ENCODE measurements at regions not wholly inside any gene's neighbourhood (a gene's known extent, or its start where the extent isn't known, plus 50 kb on each side); places are given as distances from the start of the nearest gene placed in this dataset.

DNA sequence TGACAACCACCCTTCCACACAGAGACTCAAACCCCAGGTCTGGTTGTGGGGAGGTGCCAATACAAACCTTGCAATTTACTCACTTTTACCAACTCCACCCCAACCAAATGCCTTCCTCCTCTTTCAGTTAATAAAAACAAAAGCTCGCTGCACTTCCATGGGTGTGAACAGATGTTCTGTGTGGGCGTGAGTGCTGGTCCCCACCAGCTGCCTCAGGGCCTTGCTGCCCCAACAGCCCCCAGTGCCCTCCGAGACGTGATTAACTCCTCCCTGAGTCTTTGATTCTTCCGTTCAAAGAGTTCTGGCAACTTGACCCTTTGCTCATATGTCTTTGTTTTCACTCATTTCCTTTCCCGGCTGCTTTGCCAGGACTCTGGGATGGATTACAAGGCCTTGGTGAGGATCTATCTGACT is 258.9 kb upstream of the CXCR4 start:
- no peak for DNase-seq (ENCODE audit: low read depth in 4 of 4, low spot score in 1 of 4)

DNA sequence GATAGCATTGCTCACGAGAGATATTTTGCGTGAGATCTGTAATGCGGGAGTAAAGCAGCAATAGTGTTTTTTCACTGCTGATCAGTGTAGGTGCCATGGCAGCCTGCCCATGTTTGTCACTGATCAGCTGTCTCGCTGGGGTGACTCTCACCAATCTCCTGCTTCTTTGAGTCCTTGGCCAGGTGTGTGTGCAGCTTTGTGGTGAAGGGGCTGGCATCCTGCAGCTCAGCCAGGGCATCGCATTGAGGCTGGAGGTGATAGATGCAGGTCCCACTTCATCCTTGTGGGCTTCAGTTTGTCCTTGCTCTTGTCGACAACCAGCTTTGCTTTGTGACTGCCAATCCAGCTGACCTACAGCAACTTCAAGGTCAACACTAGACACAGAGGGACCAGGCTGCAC is 258.3 kb upstream of the CXCR4 start:
- no peak for DNase-seq (ENCODE audit: low read depth in 4 of 4, low spot score in 1 of 4)

DNA sequence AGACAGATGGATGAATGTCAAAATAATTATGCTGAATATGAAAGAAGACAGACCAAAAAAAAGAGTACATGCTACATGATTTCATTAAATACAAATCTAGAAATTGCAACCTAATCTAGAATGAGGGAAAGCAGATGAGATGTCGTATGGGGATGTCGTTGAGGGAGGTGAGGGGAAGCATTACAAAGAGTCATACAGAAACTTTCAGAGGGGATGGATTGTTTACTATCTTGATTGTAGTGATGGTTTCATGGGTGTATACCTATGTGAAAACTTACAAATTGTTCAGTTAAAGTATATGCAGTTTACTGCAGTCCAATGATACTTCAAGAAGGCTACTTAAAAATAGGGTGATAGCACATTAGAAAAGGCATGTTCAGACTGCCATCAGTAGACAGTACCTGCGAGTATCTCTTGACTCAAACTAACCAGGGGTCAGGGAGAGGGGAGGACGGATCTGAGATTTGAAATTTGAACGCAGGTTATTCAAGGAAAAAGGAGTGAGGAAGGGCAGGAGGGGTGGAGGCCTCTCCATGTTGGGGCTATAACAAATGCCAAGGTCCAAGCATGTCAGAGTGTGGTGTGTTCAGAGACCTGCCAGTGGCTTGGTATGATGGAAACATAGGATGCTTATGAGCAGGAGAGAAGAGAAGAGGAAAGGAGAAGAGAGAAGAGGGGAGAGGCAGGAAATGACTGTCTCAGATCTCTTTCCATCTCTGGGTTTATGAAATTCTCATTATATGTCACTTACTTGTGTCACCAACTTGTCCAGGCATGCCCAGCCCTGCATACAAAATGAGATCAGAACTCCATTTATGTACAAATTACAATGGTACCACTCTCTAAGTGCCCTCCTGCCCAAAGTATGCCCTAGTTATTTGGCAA is 257.3 kb upstream of the CXCR4 start:
- no peak for DNase-seq (ENCODE audit: low read depth in 4 of 4, low spot score in 1 of 4)

DNA sequence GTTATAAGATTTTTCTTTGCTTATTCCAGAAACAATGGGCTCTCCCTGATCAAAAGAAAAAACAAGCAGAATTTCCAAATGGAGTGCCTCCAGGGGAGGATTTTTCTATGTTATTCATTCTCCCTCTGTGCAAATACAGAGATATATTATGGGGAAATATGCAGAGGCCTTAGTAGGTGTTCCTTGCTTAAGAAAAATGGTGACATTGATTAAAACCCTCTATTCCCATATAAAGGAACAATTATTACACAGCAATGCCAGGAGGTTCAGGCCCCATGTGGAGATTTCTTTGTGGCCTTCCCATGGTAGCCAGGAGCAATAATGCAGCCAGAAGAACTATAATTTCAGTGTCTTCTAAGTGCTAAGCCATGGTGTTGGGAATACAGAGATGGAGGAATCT is 255.9 kb upstream of the CXCR4 start:
- DNase-seq (ENCODE audit: low read depth in 4 of 4, low spot score in 1 of 4), result no peak

DNA sequence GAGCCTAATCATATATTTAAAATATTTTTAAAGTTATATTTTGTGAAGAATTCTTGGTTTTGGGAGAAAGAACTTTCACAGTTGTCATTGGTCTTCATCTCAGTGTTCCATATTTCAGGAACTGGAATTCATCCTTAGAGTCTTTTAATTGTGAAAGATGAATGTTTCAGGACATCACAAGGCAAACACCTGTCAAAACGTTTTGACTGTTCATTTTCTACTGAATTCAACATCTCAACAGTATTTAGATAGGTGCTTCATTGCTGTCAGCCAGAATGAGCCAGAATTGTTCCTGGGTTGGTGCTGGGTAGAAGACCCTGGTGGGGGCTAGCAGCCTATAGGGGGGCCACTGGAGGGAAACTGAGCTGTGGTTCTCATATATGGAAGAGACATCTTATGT is 255.1 kb upstream of the CXCR4 start:
- no peak for DNase-seq (ENCODE audit: low read depth in 4 of 4, low spot score in 1 of 4)

DNA sequence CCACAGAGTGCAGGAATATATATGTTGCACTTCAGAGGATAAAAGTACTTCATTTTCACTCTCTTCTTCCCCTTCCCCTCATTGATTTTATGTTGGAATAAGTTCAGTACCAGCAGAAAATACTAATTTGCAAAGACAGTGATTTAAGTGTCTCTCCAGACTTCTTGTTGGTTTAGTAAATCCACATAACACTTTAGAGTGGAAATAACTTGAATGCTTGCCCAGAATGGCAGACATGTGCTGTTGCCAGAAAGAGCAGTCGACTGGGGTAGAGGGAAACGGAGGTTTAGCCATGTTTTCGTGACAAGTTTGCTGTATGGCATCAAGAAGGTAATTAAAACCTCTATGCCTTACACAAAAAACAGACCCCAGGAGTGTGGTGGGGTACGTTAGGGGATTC is 246.0 kb upstream of the CXCR4 start:
- DNase-seq (ENCODE audit: low read depth in 4 of 4, low spot score in 1 of 4), result no peak

DNA sequence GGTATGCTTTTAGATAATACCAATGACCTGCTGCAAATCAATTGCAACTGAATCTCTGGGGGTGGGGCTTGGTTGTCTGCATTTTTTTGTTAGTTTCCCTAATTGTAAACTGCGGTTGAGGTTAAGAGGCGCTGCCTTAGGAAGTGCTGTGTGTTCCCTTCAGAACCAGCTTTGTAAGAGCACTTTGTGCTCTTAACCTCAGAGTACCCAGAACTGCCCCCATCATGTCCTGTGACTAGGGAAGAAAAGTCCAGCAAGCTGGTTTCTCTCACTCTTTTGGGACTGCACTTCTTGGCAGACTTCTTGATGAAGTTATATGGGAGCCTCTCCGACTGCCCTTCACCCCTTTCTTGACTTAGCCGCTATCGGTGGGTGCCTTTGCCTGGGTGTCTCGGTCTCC is 245.5 kb upstream of the CXCR4 start:
- no peak for DNase-seq (ENCODE audit: low read depth in 4 of 4, low spot score in 1 of 4)

DNA sequence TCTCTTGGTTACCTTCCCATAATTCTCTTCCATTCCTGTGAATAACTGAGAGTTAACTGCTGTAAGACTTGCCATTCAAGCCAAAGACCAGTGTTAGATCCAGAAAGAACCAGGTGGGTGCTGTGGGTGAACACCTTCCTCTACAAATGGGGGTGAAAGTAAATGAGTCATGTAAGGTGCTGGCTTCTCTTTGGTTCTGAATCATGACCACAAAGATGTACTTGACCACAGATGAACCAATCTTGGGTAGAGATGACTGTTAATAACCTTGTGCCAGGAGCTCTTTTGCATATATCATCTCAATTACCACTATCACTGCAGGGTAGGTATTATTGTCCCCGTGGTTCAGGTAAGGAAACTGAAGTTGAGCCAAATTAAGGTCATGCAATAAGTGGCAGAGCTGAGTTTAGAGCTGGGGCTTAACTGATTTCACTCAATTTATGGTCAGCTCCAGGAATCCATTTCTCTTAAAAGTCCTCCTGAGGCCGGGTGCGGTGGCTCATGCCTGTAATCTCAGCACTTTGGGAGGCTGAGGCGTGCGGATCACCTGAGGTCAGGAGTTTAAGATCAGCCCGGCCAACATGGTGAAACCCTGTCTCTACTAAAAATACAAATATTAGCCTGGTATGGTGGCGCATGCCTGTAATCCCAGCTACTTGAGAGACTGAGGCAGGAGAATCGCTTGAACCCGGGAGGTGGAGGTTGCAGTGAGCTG is 244.9 kb upstream of the CXCR4 start:
- no peak for DNase-seq (ENCODE audit: low read depth in 4 of 4, low spot score in 1 of 4)

DNA sequence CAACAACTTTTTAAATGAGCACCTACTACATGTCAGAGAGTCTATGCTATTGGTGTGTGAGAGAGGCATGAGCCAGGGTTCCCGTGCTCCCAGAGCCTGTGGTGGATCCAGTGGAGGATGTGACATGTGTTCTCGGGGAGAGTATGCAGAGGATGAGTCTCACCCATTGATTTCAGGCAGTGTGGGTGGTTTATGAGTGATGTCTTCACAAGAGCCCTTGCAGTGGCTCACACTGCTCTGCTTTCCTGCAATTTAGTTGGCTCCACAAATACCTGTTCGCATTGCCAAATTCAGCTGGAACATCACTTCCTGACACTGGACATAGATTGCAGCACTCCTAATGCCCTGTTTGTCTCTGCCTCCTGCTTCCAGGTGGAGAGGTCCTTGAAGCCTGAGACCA is 243.6 kb upstream of the CXCR4 start:
- DNase-seq (ENCODE audit: low read depth in 4 of 4, low spot score in 1 of 4), result no peak

DNA sequence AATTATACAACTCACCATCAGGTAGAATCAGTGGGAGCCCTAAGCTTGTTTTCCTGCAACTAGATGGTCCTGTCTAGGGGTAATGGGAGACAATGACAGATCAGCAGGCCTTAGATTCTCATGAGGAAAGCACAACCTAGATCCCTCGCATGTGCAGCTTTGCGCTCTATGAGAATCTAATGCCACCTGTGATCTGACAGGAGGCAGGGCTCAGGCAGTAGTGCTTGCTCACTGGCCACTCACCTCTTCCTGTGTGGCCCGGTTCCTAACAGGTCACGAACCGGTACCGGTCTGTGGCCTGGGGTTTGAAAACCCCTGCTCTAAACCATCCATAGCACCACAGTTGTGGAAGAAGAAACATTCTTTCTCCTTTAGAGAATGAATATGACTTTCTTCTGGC is 242.8 kb upstream of the CXCR4 start:
- no peak for DNase-seq (ENCODE audit: low read depth in 4 of 4, low spot score in 1 of 4)

DNA sequence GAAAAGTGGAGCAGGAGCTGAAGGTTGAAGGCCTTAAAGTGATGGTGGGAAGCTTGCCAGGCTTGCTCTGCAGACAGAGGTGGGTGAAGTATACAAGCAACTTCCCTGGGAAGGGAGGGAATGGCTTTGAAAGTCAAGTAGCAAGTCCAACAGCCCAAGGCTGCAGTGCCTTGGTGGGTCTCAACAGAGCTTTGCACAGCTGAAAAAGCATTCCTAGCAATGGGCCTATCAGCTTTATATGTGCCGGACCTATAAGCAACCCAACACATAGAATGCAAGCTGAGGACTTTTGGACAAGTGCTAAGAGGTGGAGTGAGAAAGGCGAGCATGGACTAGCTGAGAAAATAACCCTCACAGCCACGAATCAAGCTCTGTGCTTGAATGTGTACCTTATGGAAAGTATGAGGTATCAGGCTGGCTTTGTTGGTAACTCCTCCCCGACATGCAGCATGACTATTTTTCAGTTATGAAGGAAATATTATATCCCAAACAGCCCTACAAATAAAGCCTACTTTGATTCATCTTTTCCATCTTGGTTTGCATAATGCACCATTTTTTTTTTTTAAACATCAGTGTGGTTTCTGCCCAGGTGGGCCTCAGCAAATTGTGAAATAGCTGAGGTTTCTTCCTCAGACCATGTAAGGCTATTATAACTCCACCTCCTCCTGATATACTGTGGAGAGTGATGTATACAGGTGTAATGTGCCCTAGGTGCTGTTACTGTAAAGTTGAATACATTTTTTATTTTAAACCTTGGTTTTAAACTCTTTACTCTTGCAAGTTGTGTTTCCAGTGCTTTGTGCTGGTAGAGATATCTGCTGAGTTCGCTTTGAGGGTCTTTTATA is 241.4 kb upstream of the CXCR4 start:
- DNase-seq (ENCODE audit: low read depth in 4 of 4, low spot score in 1 of 4), result no peak

DNA sequence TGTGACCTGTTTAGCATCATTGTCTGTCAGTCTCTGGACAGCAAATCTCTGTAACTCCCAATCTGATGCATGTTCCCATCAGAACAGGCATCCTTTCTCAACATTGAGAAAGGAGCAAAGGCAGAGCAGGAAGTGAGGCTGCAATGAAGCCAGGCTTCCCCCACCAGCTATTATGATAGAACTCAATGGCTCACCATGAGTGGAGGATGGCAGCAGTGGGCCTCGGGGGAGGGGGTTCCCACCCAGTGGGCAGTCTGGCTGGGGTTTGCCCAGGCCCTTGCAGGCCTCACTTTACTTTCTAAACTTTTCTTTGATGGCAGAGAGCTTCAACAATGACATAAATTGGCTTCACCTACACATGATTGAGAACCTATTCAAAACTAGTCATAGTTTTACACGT is 240.6 kb upstream of the CXCR4 start:
- DNase-seq (ENCODE audit: low read depth in 4 of 4, low spot score in 1 of 4), result no peak

DNA sequence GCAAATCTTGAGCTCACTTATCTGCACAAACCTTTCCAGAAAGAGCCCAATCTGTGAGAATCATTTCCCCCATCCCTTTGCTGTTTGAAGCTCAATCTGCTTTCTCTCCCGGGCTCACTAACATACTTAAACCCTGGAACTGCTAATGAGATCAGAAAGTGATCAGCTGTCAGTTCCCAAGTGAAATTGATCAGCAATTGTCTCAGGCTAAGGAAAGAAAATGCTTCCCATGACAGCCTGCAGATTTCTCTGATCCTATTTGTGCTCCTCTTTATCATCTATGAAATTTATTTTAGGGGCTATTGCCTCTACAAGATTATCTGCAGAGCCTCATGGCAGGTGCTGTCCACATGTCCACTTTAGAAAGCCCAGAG is 239.0 kb upstream of the CXCR4 start:
- no peak for DNase-seq (ENCODE audit: low read depth in 4 of 4, low spot score in 1 of 4)

DNA sequence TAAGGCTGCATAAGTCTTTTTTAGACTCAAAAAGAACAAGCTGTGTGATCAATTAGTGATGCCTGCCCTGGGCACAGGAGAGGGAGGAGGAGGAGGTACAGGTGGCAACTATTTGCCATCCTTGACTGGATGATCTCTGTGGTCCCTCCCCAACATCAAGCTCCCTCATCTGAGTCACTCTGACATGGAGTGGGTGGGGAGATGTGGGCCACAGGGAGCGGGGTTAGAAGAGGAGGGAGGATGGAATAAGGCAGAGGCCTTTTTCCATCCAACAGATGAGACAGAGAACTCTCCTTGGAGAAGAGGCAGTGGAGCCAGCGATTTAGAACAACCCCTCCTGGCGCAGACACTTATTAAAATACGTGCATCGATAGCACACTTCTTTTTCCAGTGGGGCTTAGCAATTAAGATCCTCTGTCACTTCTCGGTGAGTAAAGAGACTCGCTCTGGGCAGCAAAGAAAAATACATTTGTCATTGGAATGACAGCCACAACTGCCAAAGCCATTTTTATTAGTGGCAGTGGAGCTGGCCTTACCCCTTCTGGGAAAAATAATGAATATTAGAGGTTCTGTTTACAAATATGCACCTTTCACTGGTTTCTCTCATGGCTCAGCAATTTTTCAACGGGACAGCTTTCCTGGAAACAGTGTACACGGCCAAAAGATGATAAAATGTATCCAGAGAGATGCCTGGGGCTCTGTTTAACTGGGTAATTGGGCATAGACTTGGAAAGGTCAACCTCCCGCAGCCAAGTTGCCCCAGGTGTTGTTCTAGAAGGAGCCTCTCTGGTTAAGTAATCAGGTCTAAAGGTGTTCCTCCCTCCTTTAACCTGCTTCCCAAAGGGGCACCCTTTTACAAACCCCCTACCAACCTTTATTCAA is 238.4 kb upstream of the CXCR4 start:
- no peak for DNase-seq (ENCODE audit: low read depth in 4 of 4, low spot score in 1 of 4)

DNA sequence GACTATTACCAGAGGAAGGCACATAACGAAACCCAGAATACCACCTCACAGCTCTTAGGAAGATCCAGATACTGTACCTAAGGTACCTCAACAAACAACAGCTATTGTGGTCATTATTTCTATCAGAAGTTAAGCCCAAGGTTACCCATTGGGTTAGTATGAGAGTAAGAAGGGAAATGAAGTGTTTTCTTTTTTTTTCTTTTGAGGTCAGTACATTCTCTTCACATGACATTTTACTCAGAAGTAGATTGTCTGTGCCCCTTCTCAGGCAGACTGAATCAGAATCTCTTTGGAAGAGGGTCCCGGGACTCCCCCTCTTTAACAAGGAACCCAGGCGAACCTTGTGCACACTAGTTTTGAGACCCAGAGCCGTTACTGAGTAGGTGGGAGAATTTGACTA is 233.7 kb upstream of the CXCR4 start:
- no peak for DNase-seq (ENCODE audit: low read depth in 4 of 4, low spot score in 1 of 4)

DNA sequence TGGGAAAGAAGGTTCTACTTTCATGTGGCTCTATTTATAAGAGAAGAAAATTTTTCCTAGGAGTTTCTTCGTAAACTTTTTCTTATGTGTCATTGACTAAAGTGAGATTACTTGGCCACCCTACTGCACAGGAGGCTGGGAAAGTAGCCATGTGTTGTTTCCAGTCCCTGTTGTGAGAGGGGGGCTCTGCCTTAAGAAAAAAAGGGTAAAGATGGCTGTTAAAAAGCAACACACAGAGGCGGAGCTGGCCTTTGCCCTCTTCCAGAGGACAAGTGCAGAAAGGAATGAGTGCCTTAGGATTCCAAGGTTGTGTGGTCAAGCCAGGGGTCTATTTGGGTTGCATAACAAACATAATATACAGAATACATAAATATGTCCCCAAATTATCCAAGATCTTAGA is 230.0 kb upstream of the CXCR4 start:
- DNase-seq (ENCODE audit: low read depth in 4 of 4, low spot score in 1 of 4), result no peak

DNA sequence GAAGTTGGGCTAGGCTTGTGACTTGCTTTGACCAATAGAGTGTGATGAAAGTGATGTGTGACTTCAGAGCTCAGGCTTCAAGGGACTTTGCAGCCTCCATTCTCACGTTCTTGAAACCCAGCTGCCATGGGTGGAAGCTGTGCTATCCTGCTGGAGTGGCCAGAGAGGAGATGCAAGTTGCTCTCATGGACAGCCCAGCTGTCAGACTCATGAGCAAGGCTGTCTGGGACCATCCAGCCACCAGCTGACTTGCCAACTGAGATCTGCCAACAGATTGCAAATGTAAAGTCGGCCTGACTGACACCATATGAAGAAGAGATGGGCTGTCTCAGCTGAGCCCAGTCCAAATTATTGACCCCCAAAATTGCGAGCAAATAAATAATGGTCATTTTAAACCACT is 226.4 kb upstream of the CXCR4 start:
- DNase-seq (ENCODE audit: low read depth in 4 of 4, low spot score in 1 of 4), result no peak

DNA sequence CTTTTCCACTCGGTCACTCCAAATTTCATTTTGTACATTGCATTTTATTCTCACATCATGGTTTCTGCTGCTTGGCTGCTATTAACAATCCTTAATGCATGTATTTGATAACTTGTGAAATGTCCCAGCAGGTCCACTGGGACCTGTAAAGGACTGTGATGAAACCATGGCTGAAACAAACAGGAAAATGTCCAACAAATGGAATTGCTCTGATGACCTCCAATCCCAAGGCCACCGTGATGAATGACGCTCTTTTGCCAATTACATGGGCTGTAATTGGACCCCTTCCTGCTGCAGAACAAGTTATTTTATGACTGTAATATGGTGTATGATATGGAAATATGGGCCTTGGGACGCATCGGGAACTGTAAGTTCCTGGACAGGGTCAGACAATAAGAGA is 224.2 kb upstream of the CXCR4 start:
- DNase-seq (ENCODE audit: low read depth in 4 of 4, low spot score in 1 of 4), result no peak

DNA sequence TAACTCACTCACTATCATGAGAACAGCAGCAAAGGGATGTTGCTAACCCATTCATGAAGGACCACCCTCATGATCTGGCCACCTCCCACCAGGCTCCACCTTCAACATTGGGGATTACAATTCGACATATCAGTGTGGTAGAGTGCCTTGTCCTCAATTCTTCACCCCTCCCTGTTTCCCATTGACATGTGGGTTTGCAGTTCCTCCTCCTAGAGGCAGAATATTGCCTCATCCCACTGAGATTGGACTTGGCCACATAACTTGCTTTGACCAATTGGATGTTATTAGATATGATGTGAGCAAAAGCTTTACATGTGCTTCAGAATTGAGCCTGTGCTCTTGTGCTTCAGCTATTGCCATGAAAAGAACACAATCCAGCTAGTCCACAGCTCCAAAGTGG is 217.0 kb upstream of the CXCR4 start:
- no peak for DNase-seq (ENCODE audit: low read depth in 4 of 4, low spot score in 1 of 4)

DNA sequence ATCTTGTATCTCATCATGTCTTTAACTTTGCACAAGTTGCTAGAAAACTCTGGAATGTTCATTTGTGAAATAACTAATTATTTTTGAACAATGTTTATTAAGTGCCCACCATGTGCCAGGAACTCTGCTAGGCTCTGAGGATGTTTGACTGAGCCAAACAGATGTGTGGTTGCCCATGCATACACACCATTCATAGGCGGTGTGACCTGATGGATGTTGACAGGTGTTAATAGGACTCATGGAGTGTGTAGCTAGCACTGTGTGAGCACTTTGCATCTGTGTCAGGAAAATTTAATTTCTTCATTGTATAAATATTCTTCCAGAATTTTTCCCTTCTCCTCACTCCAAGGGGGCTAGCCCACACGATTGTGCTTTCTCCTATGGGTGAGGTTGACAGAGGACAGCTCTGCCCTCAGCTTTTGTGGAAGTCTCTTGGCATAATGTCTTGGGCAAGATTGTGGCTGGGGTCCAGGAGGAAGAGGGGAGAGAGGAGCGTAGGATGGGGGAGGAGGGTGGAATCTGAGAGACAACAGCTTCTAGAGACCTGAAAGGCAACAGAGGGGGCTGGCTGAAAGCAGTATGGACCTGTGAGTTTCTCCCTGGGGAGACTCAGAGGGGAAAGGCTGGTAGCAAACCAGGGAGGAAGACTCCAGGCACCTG is 214.6 kb upstream of the CXCR4 start:
- DNase-seq (ENCODE audit: low read depth in 4 of 4, low spot score in 1 of 4), result no peak
